Pons (tissue), 1 donor: ENCODE measurements at regions not wholly inside any gene's neighbourhood (a gene's known extent, or its start where the extent isn't known, plus 50 kb on each side); places are given as distances from the start of the nearest gene placed in this dataset.
A peak's percentile ranks its signal among the peaks of the same experiment; 100 is the strongest.
"Not testable (repeated sequence)": the region's sequence is repeated elsewhere in the genome, so short reads cannot be mapped to it uniquely, and the experiment has no call there.

Experiments
- DNase-seq: peaks from one replicate; pipeline ENCODE4 v3.0.0-alpha.2; 2016; ENCODE audit warnings: low spot score

GRCh38 chr19:31037286-31037980 lies 311.8 kb downstream of the TSHZ3 start:
- no peak for DNase-seq

- DNase-seq: not testable (repeated sequence)
Measured at GRCh38 chr19:31031455-31031854, 317.8 kb downstream of the TSHZ3 start.

- DNase-seq: no peak
Measured at GRCh38 chr19:31023038-31023437, 326.2 kb downstream of the TSHZ3 start.

GRCh38 chr19:31018936-31019335 lies 330.3 kb downstream of the TSHZ3 start:
- no peak for DNase-seq

DNA sequence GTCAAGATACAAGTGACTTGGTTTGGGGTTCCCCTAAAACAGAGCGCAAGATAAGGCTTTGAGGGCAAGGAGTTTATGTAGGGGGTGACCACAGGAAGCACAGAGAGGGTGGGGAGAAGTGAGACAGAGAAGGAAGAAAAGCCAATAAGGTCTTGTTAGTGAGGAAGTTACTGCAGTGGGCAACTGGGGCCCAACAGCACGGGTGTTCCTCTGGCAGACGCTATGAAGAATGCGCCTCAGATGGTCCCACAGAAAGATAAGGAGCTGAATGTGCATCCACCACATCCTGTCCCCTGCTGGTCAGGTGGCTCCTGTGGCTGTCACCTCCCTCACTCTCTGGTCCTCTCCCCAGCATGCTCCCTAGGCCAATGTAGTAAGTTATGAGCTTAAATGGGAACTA lies 333.5 kb downstream of the TSHZ3 start:
- peak; percentile 16 for DNase-seq

DNA sequence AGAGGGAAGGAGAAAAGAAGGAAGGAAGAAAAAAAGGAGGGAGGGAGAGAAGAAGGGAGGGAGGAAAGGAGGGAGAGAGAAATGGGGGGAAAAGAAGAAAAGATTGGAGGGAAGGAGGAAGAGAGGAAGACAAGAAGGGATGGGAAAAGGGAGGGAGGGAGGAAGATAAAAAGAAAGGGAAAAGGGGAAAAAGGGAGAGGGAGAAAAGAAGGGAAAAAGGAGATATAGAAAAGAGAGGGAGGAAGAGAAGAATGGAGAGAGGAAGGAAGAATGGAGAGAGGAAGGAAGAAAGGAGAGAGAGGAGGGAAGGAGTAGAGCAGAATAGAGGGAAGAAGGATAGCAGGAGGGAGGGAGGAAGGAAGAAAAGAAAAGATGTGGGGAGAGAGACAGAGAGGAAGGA lies 334.6 kb downstream of the TSHZ3 start:
- no peak for DNase-seq

DNA sequence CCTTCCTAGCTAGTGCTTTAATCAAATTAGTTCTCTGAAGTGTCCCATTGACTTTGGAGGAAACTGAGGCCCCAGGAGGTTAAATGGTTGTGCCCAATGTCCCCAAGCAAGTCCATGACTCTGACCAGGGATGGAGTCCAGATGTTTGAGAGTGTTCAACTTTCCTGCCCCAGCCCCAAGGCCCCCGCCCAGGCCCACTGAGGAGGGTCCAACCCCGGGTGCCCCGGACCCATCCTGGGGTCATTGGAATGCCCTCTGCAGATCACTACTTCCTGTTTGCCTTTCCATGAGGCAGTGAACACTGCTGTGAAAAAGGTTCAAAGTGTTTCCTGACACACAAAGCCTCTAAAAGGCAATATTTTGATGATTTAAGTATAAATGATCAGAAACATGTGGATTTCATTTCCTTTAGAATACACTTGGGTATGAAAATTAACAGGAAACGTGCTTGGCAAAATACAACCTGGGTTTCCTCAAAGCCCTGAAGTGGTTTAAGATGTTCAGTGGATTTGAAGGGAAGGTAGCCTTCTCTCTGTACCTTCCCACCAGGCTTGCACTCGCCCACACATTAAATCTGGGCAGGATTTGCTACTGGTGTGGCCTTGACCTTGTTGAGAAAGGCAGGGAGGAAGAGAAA lies 335.7 kb downstream of the TSHZ3 start:
- no peak for DNase-seq

- DNase-seq: no peak
Measured at GRCh38 chr19:31002518-31003244, 346.6 kb downstream of the TSHZ3 start.

- no peak for DNase-seq
Measured at GRCh38 chr19:31001991-31002390, 347.2 kb downstream of the TSHZ3 start.

GRCh38 chr19:31000913-31001312 lies 348.3 kb downstream of the TSHZ3 start:
- no peak for DNase-seq

DNA sequence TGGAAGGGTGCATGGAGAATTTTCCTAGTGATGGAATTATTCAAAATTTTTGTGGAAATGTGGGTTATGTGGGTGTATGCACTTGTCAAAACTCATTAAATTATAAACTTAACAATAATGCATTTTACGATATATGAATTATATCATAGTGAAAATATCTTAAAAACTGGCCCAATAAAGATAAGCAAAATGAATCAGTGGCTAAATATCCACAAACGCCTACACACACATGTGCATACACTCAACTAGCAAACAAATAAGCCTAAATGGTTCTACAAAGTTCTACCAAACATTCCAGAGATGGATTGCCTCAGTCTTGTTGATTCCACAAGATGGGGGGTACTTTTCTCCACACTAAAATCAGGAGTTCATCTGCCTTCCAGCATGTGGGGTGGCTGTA lies 349.5 kb downstream of the TSHZ3 start:
- no peak for DNase-seq

DNA sequence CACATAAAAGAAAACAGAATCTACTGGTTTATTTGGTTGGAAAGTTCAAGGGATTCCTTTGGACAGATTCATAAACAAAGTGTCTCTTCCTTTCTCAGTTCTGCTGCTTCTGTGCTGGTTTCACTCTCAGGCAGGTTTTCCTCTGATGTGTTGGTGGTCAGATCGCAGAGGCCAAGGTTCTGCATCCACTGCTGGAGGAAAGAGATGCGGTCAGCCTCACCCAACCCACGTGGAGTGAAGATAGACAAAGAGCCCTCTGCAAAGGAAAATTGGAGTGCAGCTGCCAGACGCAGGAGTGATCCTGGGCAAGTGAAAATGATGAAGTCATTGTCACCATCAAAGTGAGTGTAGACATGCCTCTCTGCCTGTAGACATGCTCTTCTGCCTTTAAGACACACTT lies 352.0 kb downstream of the TSHZ3 start:
- no peak for DNase-seq

GRCh38 chr19:30978639-30979038 lies 370.6 kb downstream of the TSHZ3 start:
- DNase-seq: no peak

GRCh38 chr19:30969591-30969990 lies 379.6 kb downstream of the TSHZ3 start:
- no peak for DNase-seq

- no peak for DNase-seq
Measured at GRCh38 chr19:30968841-30969399, 380.3 kb downstream of the TSHZ3 start.

DNA sequence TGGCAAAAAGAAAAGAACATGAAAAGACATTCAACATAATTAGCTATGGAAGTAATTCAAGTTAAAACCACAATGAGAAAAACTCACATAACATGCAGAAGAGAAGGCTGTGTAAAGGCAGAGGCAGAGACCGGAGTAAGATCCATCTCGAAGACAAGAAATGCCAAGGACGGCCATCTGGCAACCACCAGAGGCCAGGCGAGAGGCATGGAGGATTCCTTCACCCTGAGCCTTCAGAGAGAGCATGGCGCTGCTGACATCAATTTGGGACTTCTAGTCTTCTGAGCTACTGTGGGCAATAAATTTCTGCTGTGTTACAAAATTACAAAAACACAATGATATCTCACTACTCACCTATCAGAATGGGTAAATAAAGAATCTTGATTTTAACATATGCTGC lies 381.0 kb downstream of the TSHZ3 start:
- DNase-seq: no peak

DNA sequence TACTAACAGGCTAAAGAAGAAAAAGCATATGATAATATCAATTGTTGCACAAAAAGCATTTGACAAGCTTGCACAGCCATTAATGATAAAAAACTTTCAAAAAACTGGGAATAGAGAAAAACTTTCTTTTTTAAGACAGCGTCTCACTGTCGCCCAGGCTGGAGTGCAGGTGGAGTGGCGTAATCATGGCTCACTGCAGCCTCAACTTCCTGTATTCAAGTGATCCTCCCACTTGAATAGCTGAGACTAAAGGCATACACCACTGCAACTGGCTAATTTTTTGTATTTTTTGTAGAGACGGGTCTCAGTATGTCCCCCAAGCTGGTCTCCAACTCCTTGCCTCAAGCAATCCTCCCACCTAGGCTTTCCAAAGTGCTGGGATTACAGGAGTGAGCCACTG lies 382.8 kb downstream of the TSHZ3 start:
- no peak for DNase-seq

DNA sequence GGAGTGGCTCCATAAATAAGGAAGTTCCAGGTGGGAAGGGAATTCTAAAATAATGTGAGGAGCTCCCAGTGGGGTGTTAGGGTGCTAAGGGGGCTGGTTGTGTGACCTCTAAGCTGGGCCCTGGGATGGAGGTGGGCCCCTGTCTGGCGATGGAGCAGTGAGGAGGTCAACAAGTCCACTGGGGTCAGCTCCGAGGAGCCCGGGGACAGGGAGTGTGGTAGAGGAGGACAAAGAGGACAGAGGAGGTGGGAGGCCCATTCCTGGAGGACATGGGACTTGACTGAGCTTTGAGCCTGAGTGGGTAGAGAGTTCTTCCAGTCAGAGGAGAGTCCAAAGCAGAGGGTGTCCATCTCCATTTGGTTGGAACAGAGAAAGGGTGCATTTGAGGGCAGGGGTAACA lies 390.2 kb downstream of the TSHZ3 start:
- DNase-seq: no peak

DNA sequence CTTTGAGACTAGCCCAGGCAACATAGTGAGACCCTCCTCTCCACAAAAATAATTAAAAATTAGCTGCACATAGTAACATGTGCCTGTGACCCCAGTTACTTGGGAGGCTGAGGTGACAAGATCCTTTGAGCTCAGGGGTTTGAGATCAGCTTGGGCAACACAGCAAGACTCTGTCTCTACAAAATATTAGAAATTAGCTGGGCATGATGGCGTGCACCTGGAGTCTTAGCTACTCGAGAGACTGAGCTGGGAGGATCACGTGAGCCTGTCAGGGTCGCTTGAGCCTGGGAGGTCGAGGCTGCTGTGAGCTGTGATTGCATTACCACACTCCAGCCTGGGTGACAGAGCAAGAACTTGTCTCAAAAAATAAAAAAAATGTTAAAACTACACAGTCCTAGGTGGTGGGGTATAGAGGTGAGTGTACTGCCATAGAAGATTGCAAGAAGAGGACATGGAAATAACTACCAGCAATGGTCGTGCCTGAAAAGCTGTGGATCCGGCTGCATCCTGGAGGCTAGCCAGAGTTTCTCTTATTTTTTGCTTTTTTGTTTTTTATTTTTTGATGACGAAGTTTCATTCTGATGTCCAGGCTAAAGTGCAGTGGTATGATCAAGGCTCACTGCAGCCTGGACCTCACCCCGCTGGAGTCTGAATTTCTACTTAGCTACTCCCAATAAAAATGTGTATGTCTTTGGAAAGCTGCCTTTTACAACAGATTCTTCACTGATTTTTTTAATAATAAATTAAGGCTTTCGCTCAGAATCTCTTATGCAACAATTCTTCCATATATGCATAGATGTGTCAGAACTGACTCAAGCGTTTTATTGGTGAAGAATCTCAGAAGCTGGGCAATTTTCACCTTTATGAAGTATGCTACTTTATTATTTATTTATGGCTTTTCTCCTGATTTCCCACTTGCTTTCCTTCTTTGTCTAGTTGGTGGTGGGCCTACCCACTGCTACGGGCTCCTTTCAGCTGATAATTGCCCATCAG lies 393.8 kb downstream of the TSHZ3 start:
- DNase-seq: no peak

DNA sequence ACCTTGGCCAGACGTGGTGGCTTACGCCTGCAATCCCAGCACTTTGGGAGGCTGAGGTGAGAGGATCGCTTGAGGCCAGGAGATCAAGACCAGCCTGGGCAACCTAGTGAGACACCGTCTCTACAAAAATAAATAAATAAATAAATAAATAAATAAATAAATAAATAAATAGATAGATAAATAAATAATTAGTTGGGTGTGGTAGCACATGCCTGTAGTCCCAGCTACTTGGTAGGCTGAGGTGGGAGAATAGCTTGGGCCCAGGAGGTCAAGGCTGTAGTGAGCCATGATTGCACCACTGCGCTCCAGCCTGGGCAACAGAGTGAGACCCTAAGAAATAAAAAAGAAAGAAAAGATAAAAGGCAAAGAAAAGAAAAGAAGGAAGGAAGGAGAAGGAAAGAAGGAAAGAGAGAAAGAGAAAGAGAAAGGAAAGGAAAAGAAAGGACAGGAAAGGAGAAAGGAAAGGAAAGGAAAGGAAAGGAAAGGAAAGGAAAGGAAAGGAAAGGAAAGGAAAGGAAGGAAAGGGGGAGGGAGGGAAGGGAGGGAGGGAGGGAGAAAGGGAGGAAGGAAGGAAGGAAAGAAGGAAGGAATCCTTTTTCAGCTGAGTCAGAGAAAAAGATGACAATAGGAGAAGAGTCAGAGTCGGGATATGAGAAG lies 404.8 kb downstream of the TSHZ3 start:
- DNase-seq: not testable (repeated sequence)
